Activated naive CD4-positive, alpha-beta T cell treated with anti-CD3 and anti-CD28 coated beads, Interleukin-2, amount 50 U/mL, for 24 hours (primary cell): ENCODE measurements at regions not wholly inside any gene's neighbourhood (a gene's known extent, or its start where the extent isn't known, plus 50 kb on each side); places are given as distances from the start of the nearest gene placed in this dataset.

Experiments used
- H3K27ac Mint-ChIP-seq: one replicate; pipeline ENCODE4 v1.8.0; 2021; ENCODE audit warnings: mild to moderate bottlenecking, mixed read lengths
- H3K27me3 Mint-ChIP-seq: one replicate; pipeline ENCODE4 v1.8.0; 2021; ENCODE audit warnings: mixed read lengths
- H3K36me3 Mint-ChIP-seq: one replicate; pipeline ENCODE4 v1.8.0; 2021; ENCODE audit warnings: mixed read lengths
- H3K4me1 Mint-ChIP-seq: one replicate; pipeline ENCODE4 v1.8.0; 2021; ENCODE audit warnings: mixed read lengths
- H3K4me3 Mint-ChIP-seq: one replicate; pipeline ENCODE4 v1.8.0; 2021; ENCODE audit warnings: mild to moderate bottlenecking, mixed read lengths
- H3K9me3 Mint-ChIP-seq: one replicate; pipeline ENCODE4 v1.8.0; 2021; ENCODE audit warnings: mixed read lengths

- H3K9me3 Mint-ChIP-seq = no peaks in the 10 kb centered on the region
- H3K27ac Mint-ChIP-seq = no peak overlapping the region
- no peak overlapping the region for H3K4me3 Mint-ChIP-seq
- no peaks in the 10 kb centered on the region for H3K4me1 Mint-ChIP-seq
- peaks cover 13% of the 10 kb centered on the region for H3K27me3 Mint-ChIP-seq
- no peaks in the 10 kb centered on the region for H3K36me3 Mint-ChIP-seq
Observed at GRCh38 chr3:132773071-132773619, 50.9 kb upstream of the NPHP3 start.

GRCh38 chr3:132772252-132772651 is 50.0 kb upstream of the NPHP3 start:
- H3K27me3 Mint-ChIP-seq = peaks cover 17% of the 10 kb centered on the region
- no peak overlapping the region for H3K4me3 Mint-ChIP-seq
- H3K36me3 Mint-ChIP-seq = no peaks in the 10 kb centered on the region
- H3K9me3 Mint-ChIP-seq = no peaks in the 10 kb centered on the region
- H3K27ac Mint-ChIP-seq = no peak overlapping the region
- no peaks in the 10 kb centered on the region for H3K4me1 Mint-ChIP-seq
